HepG2 (cell line): ENCODE measurements at regions not wholly inside any gene's neighbourhood (a gene's known extent, or its start where the extent isn't known, plus 50 kb on each side); places are given as distances from the start of the nearest gene placed in this dataset.
"Not testable (repeated sequence)": the region's sequence is repeated elsewhere in the genome, so short reads cannot be mapped to it uniquely, and the experiment has no call there.

Experiments used
- ATAC-seq: fragments of 200-7000 bp; cut with Tn5 transposase; 3 replicates; pipeline ENCODE4 v1.9.1; 2020; ENCODE audit warnings: mild to moderate bottlenecking, moderate library complexity
- BruUV-seq: library from RNA; stranded (reverse); fragments of 400-500 nt; replicated peaks from 2 replicates; lab custom pipeline; 2021; lab: Mats Ljungman, UMichigan
- CTCF ChIA-PET: fragments of 300-600 bp; formaldehyde crosslinking; extraction: SDS; loops from one replicate; lab custom pipeline; 2021; ENCODE audit warnings: low total read pairs, inconsistent platforms, low intra/inter-chr PET ratio; lab: Yijun Ruan, JAX
- POLR2A ChIA-PET: fragments of 350-600 bp; sonication (Branson Sonifier 250); formaldehyde crosslinking; loops from one replicate; lab custom pipeline; 2020; ENCODE audit warnings: antibody characterized with exemption, inconsistent platforms; lab: Yijun Ruan, JAX
- DNase-seq: peaks from one replicate; pipeline ENCODE4 v3.0.0-alpha.2; 2015; ENCODE audit warnings: low spot score
- FAIRE-seq: peaks from 3 replicates; lab custom pipeline; 2011; peaks lifted over from hg19 to GRCh38; lab: Jason Lieb, UNC
- H2AFZ ChIP-seq: one replicate; pipeline ENCODE4 v1.6.1; 2011; ENCODE audit warnings: low read length, inconsistent platforms
- H3K27ac ChIP-seq: fragments of 300-600 bp; 3 replicates; pipeline ENCODE4 v1.8.0; 2011; ENCODE audit warnings: mixed run types, mild to moderate bottlenecking, mixed read lengths, low read length, inconsistent platforms; ENCODE audit not compliant: insufficient read depth; ENCODE audit errors: extremely low read length
- H3K27me3 ChIP-seq, 2 experiments: fragments of 200-600 bp in 1 of 2; 2 replicates in 1 of 2; 3 replicates in 1 of 2; pipeline versions ENCODE4 v1.6.0 to v1.8.0; 2011; ENCODE audit warnings: low read length in 2 of 2, mild to moderate bottlenecking in 2 of 2, moderate library complexity in 2 of 2, inconsistent platforms in 1 of 2; ENCODE audit not compliant: insufficient read depth in 2 of 2, control insufficient read depth in 1 of 2
- H3K36me3 ChIP-seq, 2 experiments: fragments of 200-600 bp in 1 of 2; replicated peaks in 1 of 2; 2 replicates in 1 of 2; 3 replicates in 1 of 2; pipeline versions ENCODE4 v1.5.1 to v1.8.0; 2011; ENCODE audit warnings: low read length in 2 of 2, inconsistent platforms in 1 of 2; ENCODE audit not compliant: insufficient read depth in 2 of 2, control insufficient read depth in 1 of 2
- H3K4me1 ChIP-seq: 2 replicates; pipeline ENCODE4 v1.5.1; 2012; ENCODE audit warnings: low read length, inconsistent platforms; ENCODE audit not compliant: insufficient read depth
- H3K4me2 ChIP-seq: 2 replicates; pipeline ENCODE4 v1.6.0; 2011; ENCODE audit warnings: low read depth, low read length, inconsistent platforms
- H3K4me3 ChIP-seq, 3 experiments: fragments of 200-600 bp in 1 of 3; sonication (generic), shearing (Covaris generic) in 1 of 3; replicated peaks in 1 of 3; 2 replicates each; pipeline ENCODE4 v1.5.1; 2011 to 2016; ENCODE audit warnings: low read length in 3 of 3, inconsistent platforms in 2 of 3, low read depth in 2 of 3, mild to moderate bottlenecking in 2 of 3, control low read depth in 1 of 3, mixed read lengths in 1 of 3; ENCODE audit not compliant: insufficient read depth in 1 of 3
- H3K79me2 ChIP-seq: one replicate; pipeline ENCODE4 v1.6.1; 2011; ENCODE audit warnings: low read length, inconsistent platforms; ENCODE audit not compliant: insufficient read depth
- H3K9ac ChIP-seq: 2 replicates; pipeline ENCODE4 v1.6.0; 2011; ENCODE audit warnings: mild to moderate bottlenecking, low read depth, low read length, inconsistent platforms; ENCODE audit not compliant: insufficient read depth
- H3K9me3 ChIP-seq: 2 replicates; pipeline ENCODE4 v1.5.1; 2012; ENCODE audit warnings: mild to moderate bottlenecking, low read length
- H4K20me1 ChIP-seq: 2 replicates; pipeline ENCODE4 v1.6.0; 2011; ENCODE audit warnings: inconsistent platforms, mild to moderate bottlenecking, low read length, moderate library complexity; ENCODE audit not compliant: insufficient read depth
- FIP1L1 ChIP-seq: fragments of 200-400 bp; formaldehyde crosslinking; IDR thresholded peaks from 2 replicates; pipeline ENCODE4 v1.6.1; 2018; ENCODE audit warnings: low read depth, mild to moderate bottlenecking, low read length, moderate library complexity, borderline replicate concordance; ENCODE audit not compliant: insufficient read depth
- KDM5A ChIP-seq: fragments of 200-600 bp; sonication (generic); IDR thresholded peaks from 2 replicates; pipeline ENCODE4 v1.7.0; 2018; ENCODE audit warnings: antibody characterized with exemption, mild to moderate bottlenecking, low read length, borderline replicate concordance
- KIAA2018 ChIP-seq: sonication (generic); formaldehyde crosslinking; IDR thresholded peaks from 2 replicates; pipeline ENCODE4 v1.5.0; 2020; ENCODE audit warnings: mild to moderate bottlenecking, missing genetic modification reagents, borderline replicate concordance
- MYNN ChIP-seq: sonication (generic); formaldehyde crosslinking; IDR thresholded peaks from 2 replicates; pipeline ENCODE4 v1.4.0; 2020; ENCODE audit warnings: mild to moderate bottlenecking, low read depth, missing genetic modification reagents
- PCBP2 ChIP-seq: fragments of 200-400 bp; formaldehyde crosslinking; optimal IDR thresholded peaks from 2 replicates; pipeline ENCODE3; 2018; ENCODE audit warnings: low read length, low read depth; ENCODE audit not compliant: poor library complexity, severe bottlenecking
- ZFP41 ChIP-seq: sonication (generic); formaldehyde crosslinking; IDR thresholded peaks from 2 replicates; pipeline ENCODE4 v1.4.0; 2020; ENCODE audit warnings: mild to moderate bottlenecking, missing genetic modification reagents, borderline replicate concordance
- ZNF782 ChIP-seq: sonication (generic); formaldehyde crosslinking; IDR thresholded peaks from 2 replicates; pipeline ENCODE4 v1.4.0; 2020; ENCODE audit warnings: missing genetic modification reagents, mild to moderate bottlenecking, borderline replicate concordance
- WGBS: methylation state at CpG from one replicate; pipeline ENCODE4 v1.1.6; 2017; ENCODE audit warnings: low lambda C conversion rate; 5-methylcytosine and 5-hydroxymethylcytosine counted together
- in situ Hi-C: cut with HindIII; loops from 2 replicates; pipeline ENCODE4 v1.10.0; 2017; ENCODE audit warnings: low pct_unique_long_range_greater_than_20kb; ENCODE audit not compliant: extremely low pct_ligation_motif_present
- intact Hi-C: fragments of 100-400 bp; cut with micrococcal nuclease; formaldehyde crosslinking; loops from one replicate; pipeline ENCODE4 v1.10.0; 2022; ENCODE audit not compliant: unreplicated experiment

DNA sequence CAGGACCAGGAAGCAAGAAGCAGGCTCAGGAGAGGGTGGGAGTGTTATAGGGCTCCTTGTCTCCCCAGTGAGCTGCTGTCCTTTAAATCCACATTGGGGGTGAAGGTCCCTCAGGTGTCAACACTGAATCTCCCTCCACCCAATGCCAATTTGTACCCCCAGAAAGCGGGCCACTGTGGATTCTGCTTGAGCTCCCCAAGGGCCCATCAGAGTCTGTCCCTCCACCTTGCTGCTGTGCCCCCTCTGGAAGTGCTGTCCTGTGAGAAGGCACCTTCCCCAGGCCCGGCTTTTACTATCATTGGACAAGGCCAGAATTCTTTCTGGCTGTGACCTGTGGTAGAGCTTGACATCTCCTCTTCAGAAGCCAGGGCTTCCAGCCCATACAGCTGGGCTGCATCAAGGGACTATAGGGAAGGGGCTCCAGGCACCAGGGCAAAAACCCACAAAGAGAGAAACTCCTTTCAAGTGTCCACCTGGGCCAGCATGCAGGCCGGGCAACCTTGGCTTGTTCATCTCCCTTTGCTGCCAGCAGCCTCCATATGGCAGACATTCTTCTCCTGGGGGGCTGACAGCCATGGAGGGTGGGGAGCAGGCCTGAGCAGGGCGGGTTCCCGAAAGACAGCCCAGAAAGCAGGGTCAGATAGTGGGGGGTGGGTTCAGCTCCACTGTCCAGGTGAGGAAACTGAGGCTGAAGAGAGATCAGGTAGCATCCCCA lies 63.7 kb upstream of the TAMM41 start:
- BruUV-seq, DNase-seq, H3K4me2 ChIP-seq, H4K20me1 ChIP-seq, H3K4me1 ChIP-seq, CTCF ChIA-PET, H3K36me3 ChIP-seq, H2AFZ ChIP-seq, POLR2A ChIA-PET, FAIRE-seq, H3K27ac ChIP-seq, intact Hi-C loops, H3K79me2 ChIP-seq, H3K4me3 ChIP-seq, in situ Hi-C loops, H3K9ac ChIP-seq, H3K9me3 ChIP-seq, ATAC-seq: not testable (repeated sequence)
- H3K27me3 ChIP-seq, result peaks cover 2 to 27% of the 10 kb centered on the region in 2 experiments
- 0% methylated on average over 4 of the region's 5 CpGs for WGBS

DNA sequence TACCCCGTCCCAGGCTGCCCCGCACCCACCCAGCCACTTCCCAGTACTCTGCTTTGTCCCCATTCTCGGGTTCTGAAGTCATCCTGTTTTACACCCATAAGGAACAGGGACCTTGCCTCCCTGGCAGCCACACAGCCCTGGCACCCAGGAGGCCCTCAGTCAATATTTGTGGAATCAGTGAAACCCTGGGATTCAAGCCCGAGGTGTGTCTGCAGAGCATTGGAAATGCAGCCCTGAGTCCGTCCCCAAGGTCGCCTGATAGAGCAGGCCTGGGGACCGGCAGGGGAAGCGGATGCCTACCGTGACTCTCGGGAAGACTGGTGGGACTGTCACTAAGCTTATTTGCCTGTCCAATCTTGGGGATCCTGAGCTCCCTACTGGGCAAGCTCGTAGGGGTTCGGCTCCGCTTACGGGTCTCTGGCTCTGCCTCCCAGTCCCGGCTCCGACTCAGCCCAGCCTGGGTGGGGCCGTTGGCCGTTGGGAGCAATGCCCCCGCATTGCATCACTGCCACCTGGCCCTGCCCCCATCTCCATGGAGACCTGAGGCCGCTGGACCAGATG lies 64.4 kb upstream of the TAMM41 start:
- CTCF ChIA-PET, result no interaction called here

More for the DNA sequence above, 64.4 kb upstream of the TAMM41 start:
- Histone ChIP-seq H3K4me1 (peaks cover 6% of the 10 kb centered on the region), H3K9ac (no peak overlapping the region), H3K27me3 (peaks cover 2 to 27% of the 10 kb centered on the region in 2 experiments), H3K27ac (no peak overlapping the region), H3K4me2 (no peak overlapping the region), H3K4me3 (no peak overlapping the region), H2AFZ (no peak overlapping the region), H4K20me1 (no peaks in the 10 kb centered on the region), H3K36me3 (no peaks in the 10 kb centered on the region), H3K9me3 (no peaks in the 10 kb centered on the region), H3K79me2 (no peaks in the 10 kb centered on the region)
- ATAC-seq (peak; percentile 30; the same call in 1 of the 3 replicates), FAIRE-seq (no peak), DNase-seq (no peak)
- intact Hi-C loops (no loop called here), in situ Hi-C loops (no loop called here)
- 30% methylated on average over 7 of the region's 20 CpGs for WGBS
- TF ChIP-seq PCBP2 (no peak), FIP1L1 (no peak), KIAA2018 (CRISPR knock-in tag) (no peak), ZNF782 (CRISPR knock-in tag) (no peak), KDM5A (no peak), MYNN (no peak), ZFP41 (CRISPR knock-in tag) (no peak)
- BruUV-seq, result no TSS peak
- POLR2A ChIA-PET, result no interaction called here
